KMS-11 (cell line): ENCODE measurements at regions not wholly inside any gene's neighbourhood (a gene's known extent, or its start where the extent isn't known, plus 50 kb on each side); places are given as distances from the start of the nearest gene placed in this dataset.

Source experiments
- H2AFZ ChIP-seq: fragments of 200-600 bp; sonication (generic); 2 replicates; pipeline ENCODE4 v1.6.1; 2016; ENCODE audit warnings: antibody characterized with exemption, mixed run types, low read depth
- H3K27ac ChIP-seq: fragments of 200-600 bp; sonication (generic); 2 replicates; pipeline ENCODE4 v1.6.1; 2016; ENCODE audit warnings: mild to moderate bottlenecking, mixed run types
- H3K27me3 ChIP-seq: fragments of 200-600 bp; sonication (generic); 2 replicates; pipeline ENCODE4 v1.6.1; 2017; ENCODE audit warnings: mild to moderate bottlenecking, low read depth, mixed run types, moderate library complexity; ENCODE audit not compliant: insufficient read depth
- H3K36me3 ChIP-seq: fragments of 200-600 bp; sonication (generic); 2 replicates; pipeline ENCODE4 v1.6.1; 2017; ENCODE audit warnings: mild to moderate bottlenecking, mixed run types; ENCODE audit not compliant: insufficient read depth
- H3K4me1 ChIP-seq: fragments of 200-600 bp; sonication (generic); 2 replicates; pipeline ENCODE4 v1.6.1; 2016; ENCODE audit warnings: mild to moderate bottlenecking, low read depth, mixed run types; ENCODE audit not compliant: poor library complexity, severe bottlenecking
- H3K4me2 ChIP-seq: fragments of 200-600 bp; sonication (generic); 2 replicates; pipeline ENCODE4 v1.7.0; 2016; ENCODE audit warnings: mild to moderate bottlenecking, mixed run types
- H3K4me3 ChIP-seq: fragments of 200-600 bp; sonication (generic); IDR thresholded peaks from 2 replicates; pipeline ENCODE4 v1.6.1; 2017; ENCODE audit warnings: low read depth, low read length, mixed read lengths; ENCODE audit not compliant: insufficient read depth
- H3K79me2 ChIP-seq: fragments of 200-600 bp; sonication (generic); 2 replicates; pipeline ENCODE4 v1.6.1; 2016; ENCODE audit warnings: low read depth, mixed run types; ENCODE audit not compliant: insufficient read depth
- H3K9ac ChIP-seq: fragments of 200-600 bp; sonication (generic); 2 replicates; pipeline ENCODE4 v1.6.1; 2016; ENCODE audit warnings: mild to moderate bottlenecking, mixed run types
- H4K20me1 ChIP-seq: fragments of 200-600 bp; sonication (generic); 2 replicates; pipeline ENCODE4 v1.6.1; 2016; ENCODE audit warnings: mild to moderate bottlenecking, mixed run types; ENCODE audit not compliant: insufficient read depth
- TF ChIP-seq, protein P1 (sequence below): fragments of 200-600 bp; sonication (generic); conservative IDR thresholded peaks from 2 replicates; pipeline ENCODE4 v1.6.1; 2017; ENCODE audit warnings: low read depth, mild to moderate bottlenecking, antibody characterized with exemption, low read length, moderate library complexity, mixed read lengths

DNA sequence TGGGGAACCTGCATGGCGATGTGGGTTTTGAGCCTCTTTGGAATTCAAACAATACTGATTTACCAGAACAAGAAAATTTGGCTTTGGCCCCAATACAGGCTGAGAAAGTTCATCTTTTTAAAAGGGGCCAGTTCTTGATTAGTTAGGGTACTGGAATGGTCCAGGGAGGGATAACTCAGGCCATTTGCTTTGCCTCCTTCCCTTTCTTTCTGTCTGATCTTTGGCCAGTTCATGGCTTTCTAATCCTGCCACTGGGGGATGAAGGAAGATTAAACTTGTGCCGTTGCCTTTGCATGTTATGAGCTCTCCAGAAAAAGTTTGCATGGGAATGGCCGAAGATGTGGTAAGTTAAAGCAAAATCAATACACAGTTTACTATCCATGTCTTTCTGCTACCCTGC, 78.4 kb downstream of the ADAMTS15 start:
- Histone ChIP-seq H3K36me3 (no peaks in the 10 kb centered on the region), H3K4me2 (no peak overlapping the region), H3K27ac (no peak overlapping the region), H3K4me1 (no peaks in the 10 kb centered on the region), H3K4me3 (no peak overlapping the region), H3K79me2 (no peaks in the 10 kb centered on the region), H2AFZ (no peak overlapping the region), H3K27me3 (no peaks in the 10 kb centered on the region), H4K20me1 (no peaks in the 10 kb centered on the region), H3K9ac (no peak overlapping the region)
- TF ChIP-seq, protein P1, sequence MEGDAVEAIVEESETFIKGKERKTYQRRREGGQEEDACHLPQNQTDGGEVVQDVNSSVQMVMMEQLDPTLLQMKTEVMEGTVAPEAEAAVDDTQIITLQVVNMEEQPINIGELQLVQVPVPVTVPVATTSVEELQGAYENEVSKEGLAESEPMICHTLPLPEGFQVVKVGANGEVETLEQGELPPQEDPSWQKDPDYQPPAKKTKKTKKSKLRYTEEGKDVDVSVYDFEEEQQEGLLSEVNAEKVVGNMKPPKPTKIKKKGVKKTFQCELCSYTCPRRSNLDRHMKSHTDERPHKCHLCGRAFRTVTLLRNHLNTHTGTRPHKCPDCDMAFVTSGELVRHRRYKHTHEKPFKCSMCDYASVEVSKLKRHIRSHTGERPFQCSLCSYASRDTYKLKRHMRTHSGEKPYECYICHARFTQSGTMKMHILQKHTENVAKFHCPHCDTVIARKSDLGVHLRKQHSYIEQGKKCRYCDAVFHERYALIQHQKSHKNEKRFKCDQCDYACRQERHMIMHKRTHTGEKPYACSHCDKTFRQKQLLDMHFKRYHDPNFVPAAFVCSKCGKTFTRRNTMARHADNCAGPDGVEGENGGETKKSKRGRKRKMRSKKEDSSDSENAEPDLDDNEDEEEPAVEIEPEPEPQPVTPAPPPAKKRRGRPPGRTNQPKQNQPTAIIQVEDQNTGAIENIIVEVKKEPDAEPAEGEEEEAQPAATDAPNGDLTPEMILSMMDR: no peak

DNA sequence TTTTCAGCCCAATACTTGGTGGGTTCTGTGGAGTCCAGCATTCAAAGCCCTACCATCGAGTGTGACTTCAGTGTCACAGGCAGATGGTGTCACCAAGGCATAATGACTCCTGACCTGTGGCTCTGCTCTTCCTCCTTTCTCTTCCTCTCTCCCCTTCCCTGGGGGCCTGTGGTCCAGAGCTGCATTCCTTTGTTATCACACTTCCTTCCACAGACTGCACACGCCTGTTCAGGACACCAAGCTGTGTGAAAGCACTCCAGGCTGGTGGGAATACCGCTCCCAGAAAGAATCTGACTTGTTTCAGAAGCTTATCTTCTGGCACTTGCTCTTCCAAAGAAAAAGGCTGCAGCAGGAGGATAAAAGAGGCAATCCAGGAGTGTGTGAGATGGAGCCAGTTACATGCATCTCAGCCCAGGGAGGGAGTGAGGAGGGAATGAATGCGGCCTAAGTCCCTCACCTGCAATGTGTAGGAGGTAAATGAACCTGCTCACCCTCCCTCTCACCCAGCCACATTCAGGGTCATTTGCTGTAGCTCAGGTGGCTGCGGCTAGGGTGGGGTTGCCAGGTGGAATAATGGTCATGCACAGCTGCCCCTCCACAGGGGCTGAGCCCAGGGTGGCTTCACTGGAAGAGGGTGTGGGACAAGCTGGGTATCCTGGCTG, 79.3 kb downstream of the ADAMTS15 start:
- H3K9ac ChIP-seq: no peak overlapping the region
- H4K20me1 ChIP-seq: no peaks in the 10 kb centered on the region
- no peak overlapping the region for H3K4me2 ChIP-seq
- no peak overlapping the region for H2AFZ ChIP-seq
- TF ChIP-seq, protein P1: no peak
- no peak overlapping the region for H3K4me3 ChIP-seq
- H3K4me1 ChIP-seq: no peaks in the 10 kb centered on the region
- H3K36me3 ChIP-seq: no peaks in the 10 kb centered on the region
- no peak overlapping the region for H3K27ac ChIP-seq
- no peaks in the 10 kb centered on the region for H3K27me3 ChIP-seq
- no peaks in the 10 kb centered on the region for H3K79me2 ChIP-seq

DNA sequence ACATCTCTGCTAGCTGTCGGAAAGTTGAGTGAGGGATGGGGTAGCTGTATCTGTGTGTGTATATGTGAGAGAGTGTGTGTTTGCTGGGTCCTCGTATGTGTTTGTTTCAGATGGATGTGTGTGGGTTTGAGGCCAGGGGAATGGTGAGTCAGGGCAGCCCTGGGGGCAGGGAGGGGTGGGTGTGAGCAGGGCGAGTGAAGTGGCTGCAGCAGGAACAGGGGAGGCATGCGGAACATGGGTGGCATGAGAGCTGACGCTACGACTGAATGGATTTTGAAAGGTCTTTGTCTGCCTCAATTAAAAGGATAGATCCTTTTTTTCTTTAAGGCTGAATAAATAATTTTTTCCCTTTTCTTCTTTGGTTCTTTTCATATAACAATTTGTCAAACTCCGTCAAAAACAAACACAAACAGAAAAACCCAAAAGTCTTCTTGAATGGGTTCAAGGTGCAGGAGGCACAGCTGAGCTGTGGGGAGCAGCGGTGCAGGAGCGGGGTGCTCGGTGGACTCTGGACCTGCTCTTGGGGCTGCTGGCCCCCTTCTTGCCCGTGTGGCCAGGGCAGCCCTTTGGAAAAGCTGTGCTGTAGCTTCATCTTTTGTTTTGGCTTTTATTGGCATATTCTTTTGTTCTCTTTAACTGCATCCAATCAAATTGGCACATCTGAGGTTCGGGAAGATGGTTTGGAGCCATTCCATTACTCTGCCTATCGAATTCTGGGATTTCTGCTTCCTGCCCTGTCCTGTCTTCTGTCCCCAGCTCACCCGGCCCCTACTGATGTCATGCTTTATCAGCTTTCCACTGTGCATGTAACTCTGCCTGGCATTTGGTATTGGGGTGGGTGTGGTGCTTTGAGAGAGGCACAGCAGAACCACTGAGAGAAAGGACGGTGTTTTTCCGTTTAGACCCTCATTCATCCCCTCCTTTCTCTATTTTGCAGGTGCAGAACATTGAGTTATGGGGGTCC, 80.1 kb downstream of the ADAMTS15 start:
- Histone ChIP-seq H3K9ac (no peak overlapping the region), H2AFZ (no peak overlapping the region), H3K4me3 (no peak overlapping the region), H3K36me3 (no peaks in the 10 kb centered on the region), H3K4me2 (no peak overlapping the region), H3K27me3 (no peaks in the 10 kb centered on the region), H3K27ac (no peak overlapping the region), H4K20me1 (no peaks in the 10 kb centered on the region), H3K79me2 (no peaks in the 10 kb centered on the region), H3K4me1 (no peaks in the 10 kb centered on the region)
- TF ChIP-seq, protein P1: no peak

DNA sequence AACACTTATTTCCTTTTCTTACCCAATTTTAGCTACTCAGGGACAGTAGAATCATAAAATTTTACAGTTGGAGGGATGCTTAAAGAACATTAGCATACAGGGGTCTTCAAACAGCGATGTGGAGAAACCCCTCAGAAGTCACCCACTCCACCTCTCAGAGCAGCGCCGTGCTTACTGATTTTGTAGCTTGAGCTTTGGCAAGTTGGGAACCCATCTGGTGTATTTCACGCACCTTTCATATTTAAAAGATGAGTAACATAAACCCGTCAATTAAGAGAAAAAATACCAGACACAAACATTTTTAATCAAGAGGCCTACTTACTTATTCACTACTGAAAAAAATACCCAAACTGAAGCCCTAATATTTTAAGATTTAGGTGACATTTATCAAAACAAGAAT, 80.9 kb downstream of the ADAMTS15 start:
- TF ChIP-seq, protein P1: no peak
- no peaks in the 10 kb centered on the region for H3K79me2 ChIP-seq
- H4K20me1 ChIP-seq: no peaks in the 10 kb centered on the region
- H3K4me1 ChIP-seq: no peaks in the 10 kb centered on the region
- H2AFZ ChIP-seq: no peak overlapping the region
- H3K9ac ChIP-seq: no peak overlapping the region
- no peaks in the 10 kb centered on the region for H3K27me3 ChIP-seq
- H3K4me2 ChIP-seq: no peak overlapping the region
- H3K4me3 ChIP-seq: no peak overlapping the region
- no peaks in the 10 kb centered on the region for H3K36me3 ChIP-seq
- no peak overlapping the region for H3K27ac ChIP-seq
